Astrocyte (in vitro differentiated cells and primary cell): ENCODE measurements at regions not wholly inside any gene's neighbourhood (a gene's known extent, or its start where the extent isn't known, plus 50 kb on each side); places are given as distances from the start of the nearest gene placed in this dataset.

Source experiments
- DNase-seq: peaks from one replicate; pipeline ENCODE4 v3.0.0-alpha.2; 2010; ENCODE audit warnings: low read depth
- FAIRE-seq: peaks from 2 replicates; lab custom pipeline; 2011; peaks lifted over from hg19 to GRCh38; lab: Jason Lieb, UNC
- H2AFZ ChIP-seq: 2 replicates; pipeline ENCODE4 v1.6.0; 2012; ENCODE audit warnings: low read depth, low read length, inconsistent platforms
- H3K27ac ChIP-seq: 2 replicates; pipeline ENCODE4 v1.5.1; 2011; ENCODE audit warnings: low read depth, low read length, inconsistent platforms
- H3K27me3 ChIP-seq: 2 replicates; pipeline ENCODE4 v1.6.0; 2011; ENCODE audit warnings: low read length, inconsistent platforms; ENCODE audit not compliant: insufficient read depth
- H3K36me3 ChIP-seq: 2 replicates; pipeline ENCODE4 v1.5.1; 2011; ENCODE audit warnings: low read length, inconsistent platforms; ENCODE audit not compliant: insufficient read depth
- H3K4me1 ChIP-seq: 2 replicates; pipeline ENCODE4 v1.5.1; 2011; ENCODE audit warnings: low read length, inconsistent platforms; ENCODE audit not compliant: insufficient read depth
- H3K4me2 ChIP-seq: 2 replicates; pipeline ENCODE4 v1.6.0; 2012; ENCODE audit warnings: low read length, inconsistent platforms
- H3K4me3 ChIP-seq: 2 replicates; pipeline ENCODE4 v1.5.1; 2011; ENCODE audit warnings: low read depth, mild to moderate bottlenecking, low read length, inconsistent platforms; ENCODE audit not compliant: insufficient read depth
- H3K79me2 ChIP-seq: 2 replicates; pipeline ENCODE4 v1.6.0; 2012; ENCODE audit warnings: mild to moderate bottlenecking, low read length, inconsistent platforms; ENCODE audit not compliant: insufficient read depth
- H3K9ac ChIP-seq: 2 replicates; pipeline ENCODE4 v1.6.0; 2012; ENCODE audit warnings: mild to moderate bottlenecking, low read length, inconsistent platforms
- H3K9me3 ChIP-seq: 2 replicates; pipeline ENCODE4 v1.5.1; 2012; ENCODE audit warnings: low read depth, mild to moderate bottlenecking, low read length, inconsistent platforms; ENCODE audit not compliant: insufficient read depth
- H4K20me1 ChIP-seq: 2 replicates; pipeline ENCODE4 v1.6.0; 2012; ENCODE audit warnings: low read length, inconsistent platforms; ENCODE audit not compliant: insufficient read depth
- H3K27ac Mint-ChIP-seq: one replicate; pipeline ENCODE4 v1.8.0; 2021; ENCODE audit warnings: mild to moderate bottlenecking, mixed read lengths; ENCODE audit not compliant: unreplicated experiment
- H3K27me3 Mint-ChIP-seq: one replicate; pipeline ENCODE4 v1.8.0; 2021; ENCODE audit warnings: low read depth, mixed read lengths; ENCODE audit not compliant: unreplicated experiment
- H3K36me3 Mint-ChIP-seq: one replicate; pipeline ENCODE4 v1.8.0; 2021; ENCODE audit warnings: low read depth, mixed read lengths; ENCODE audit not compliant: unreplicated experiment
- H3K4me1 Mint-ChIP-seq: one replicate; pipeline ENCODE4 v1.8.0; 2021; ENCODE audit warnings: low read depth, mixed read lengths; ENCODE audit not compliant: unreplicated experiment
- H3K4me3 Mint-ChIP-seq: one replicate; pipeline ENCODE4 v1.8.0; 2021; ENCODE audit warnings: mild to moderate bottlenecking, moderate library complexity, mixed read lengths; ENCODE audit not compliant: unreplicated experiment
- H3K9me3 Mint-ChIP-seq: one replicate; pipeline ENCODE4 v1.8.0; 2021; ENCODE audit warnings: mild to moderate bottlenecking, mixed read lengths; ENCODE audit not compliant: unreplicated experiment
- CTCF ChIP-seq: IDR thresholded peaks from 2 replicates; pipeline ENCODE4 v1.5.1; 2011; ENCODE audit warnings: low read depth, mild to moderate bottlenecking, inconsistent platforms, low read length, moderate library complexity; ENCODE audit not compliant: insufficient read depth
- EZH2 ChIP-seq: IDR thresholded peaks from 2 replicates; pipeline ENCODE4 v1.6.1; 2012; ENCODE audit warnings: mild to moderate bottlenecking, low read length, inconsistent platforms; ENCODE audit not compliant: insufficient read depth

GRCh38 chr5:143685246-143685815, 126.6 kb upstream of the HMHB1 start:
- Histone ChIP-seq H3K9me3 (no peaks in the 10 kb centered on the region), H3K79me2 (no peaks in the 10 kb centered on the region), H3K36me3 (no peaks in the 10 kb centered on the region), H4K20me1 (no peaks in the 10 kb centered on the region), H3K27me3 (no peaks in the 10 kb centered on the region), H3K27ac (no peak overlapping the region), H3K4me2 (no peak overlapping the region), H3K4me3 (no peak overlapping the region), H3K9ac (no peak overlapping the region), H2AFZ (no peak overlapping the region), H3K4me1 (peaks cover 5% of the 10 kb centered on the region)
- DNase-seq (no peak), FAIRE-seq (peak; percentile 13)
- Mint-ChIP-seq H3K9me3 (no peaks in the 10 kb centered on the region), H3K36me3 (no peaks in the 10 kb centered on the region), H3K4me1 (no peaks in the 10 kb centered on the region), H3K4me3 (no peak overlapping the region), H3K27ac (no peak overlapping the region), H3K27me3 (no peaks in the 10 kb centered on the region)
- TF ChIP-seq EZH2 (no peak), CTCF (peak; percentile 17)

GRCh38 chr5:143683459-143683858, 128.5 kb upstream of the HMHB1 start:
- no peak overlapping the region for H3K4me3 ChIP-seq
- FAIRE-seq (no peak), DNase-seq (no peak)
- Mint-ChIP-seq H3K4me3 (no peak overlapping the region), H3K36me3 (no peaks in the 10 kb centered on the region), H3K27ac (no peak overlapping the region), H3K27me3 (no peaks in the 10 kb centered on the region), H3K9me3 (no peaks in the 10 kb centered on the region), H3K4me1 (peaks cover 4% of the 10 kb centered on the region)
- no peaks in the 10 kb centered on the region for H3K27me3 ChIP-seq
- peaks cover 5% of the 10 kb centered on the region for H3K4me1 ChIP-seq
- no peaks in the 10 kb centered on the region for H3K9me3 ChIP-seq
- no peak for TF ChIP-seq CTCF
- no peak for TF ChIP-seq EZH2
- H3K36me3 ChIP-seq: no peaks in the 10 kb centered on the region
- H3K9ac ChIP-seq: no peak overlapping the region
- H3K27ac ChIP-seq: no peak overlapping the region
- no peak overlapping the region for H2AFZ ChIP-seq
- no peak overlapping the region for H3K4me2 ChIP-seq
- H3K79me2 ChIP-seq: no peaks in the 10 kb centered on the region
- no peaks in the 10 kb centered on the region for H4K20me1 ChIP-seq

- no peak for DNase-seq
- no peak overlapping the region for H3K27ac Mint-ChIP-seq
Measured at GRCh38 chr5:143682929-143683386, 129.0 kb upstream of the HMHB1 start.

More at GRCh38 chr5:143682929-143683386, 129.0 kb upstream of the HMHB1 start:
- Mint-ChIP-seq H3K9me3 (no peaks in the 10 kb centered on the region), H3K27me3 (no peaks in the 10 kb centered on the region), H3K36me3 (no peaks in the 10 kb centered on the region), H3K4me3 (no peak overlapping the region), H3K4me1 (peaks cover 4% of the 10 kb centered on the region)
- TF ChIP-seq CTCF: no peak
- no peak for TF ChIP-seq EZH2
- no peak overlapping the region for H3K4me2 ChIP-seq
- H3K27me3 ChIP-seq: no peaks in the 10 kb centered on the region
- H3K4me1 ChIP-seq: peaks cover 5% of the 10 kb centered on the region
- H3K36me3 ChIP-seq: no peaks in the 10 kb centered on the region
- no peaks in the 10 kb centered on the region for H3K9me3 ChIP-seq
- no peak overlapping the region for H3K27ac ChIP-seq
- H2AFZ ChIP-seq: no peak overlapping the region
- H3K9ac ChIP-seq: no peak overlapping the region
- no peak overlapping the region for H3K4me3 ChIP-seq
- no peak for FAIRE-seq
- no peaks in the 10 kb centered on the region for H4K20me1 ChIP-seq
- H3K79me2 ChIP-seq: no peaks in the 10 kb centered on the region
